IMR-90 (cell line): ENCODE measurements at regions not wholly inside any gene's neighbourhood (a gene's known extent, or its start where the extent isn't known, plus 50 kb on each side); places are given as distances from the start of the nearest gene placed in this dataset.

Source experiments
- ATAC-seq: fragments of 200-7000 bp; cut with Tn5 transposase; 2 replicates; pipeline ENCODE4 v1.9.1; 2020; ENCODE audit warnings: low read depth, mild to moderate bottlenecking, moderate library complexity
- BruUV-seq: library from RNA; stranded (reverse); fragments of 400-500 nt; replicated peaks from 2 replicates; lab custom pipeline; 2021; lab: Mats Ljungman, UMichigan
- CTCF ChIA-PET: fragments of 300-600 bp; formaldehyde crosslinking; extraction: SDS; loops from one replicate; lab custom pipeline; 2021; ENCODE audit warnings: antibody characterized with exemption; lab: Yijun Ruan, JAX
- POLR2A ChIA-PET: fragments of 300-600 bp; sonication (Branson Sonifier 250); formaldehyde crosslinking; loops from one replicate; lab custom pipeline; 2022; ENCODE audit warnings: antibody characterized with exemption; ENCODE audit not compliant: unreplicated experiment; lab: Charles Lee
- DNase-seq: peaks from one replicate; pipeline ENCODE4 v3.0.0; 2013
- H2AFZ ChIP-seq: replicated peaks from 2 replicates; pipeline ENCODE3; 2013; ENCODE audit warnings: low read length, mild to moderate bottlenecking; ENCODE audit not compliant: poor library complexity
- H2AK5ac ChIP-seq: 2 replicates; pipeline ENCODE4 v1.6.1; 2013; ENCODE audit warnings: low read depth, low read length, inconsistent platforms
- H2AK9ac ChIP-seq: replicated peaks from 2 replicates; pipeline ENCODE3; 2013; ENCODE audit warnings: mild to moderate bottlenecking, low read depth, low read length, moderate library complexity; ENCODE audit not compliant: poor library complexity
- H2BK120ac ChIP-seq: 2 replicates; pipeline ENCODE4 v1.6.1; 2013; ENCODE audit warnings: low read depth, low read length, inconsistent platforms
- H2BK15ac ChIP-seq: 3 replicates; pipeline ENCODE4 v1.6.1; 2013; ENCODE audit warnings: low read depth, low read length, inconsistent platforms
- H2BK20ac ChIP-seq: 2 replicates; pipeline ENCODE4 v1.6.1; 2013; ENCODE audit warnings: low read depth, mild to moderate bottlenecking, inconsistent platforms, low read length, moderate library complexity
- H2BK5ac ChIP-seq: 2 replicates; pipeline ENCODE4 v1.6.1; 2013; ENCODE audit warnings: mild to moderate bottlenecking, low read depth, low read length, inconsistent platforms; ENCODE audit not compliant: poor library complexity, severe bottlenecking
- H3K14ac ChIP-seq: replicated peaks from 2 replicates; pipeline ENCODE4 v1.6.1; 2013; ENCODE audit warnings: low read depth, low read length, inconsistent platforms
- H3K18ac ChIP-seq: 2 replicates; pipeline ENCODE4 v1.6.1; 2013; ENCODE audit warnings: low read depth, low read length, control low read depth
- H3K23ac ChIP-seq: 2 replicates; pipeline ENCODE4 v1.6.1; 2013; ENCODE audit warnings: low read depth, low read length, inconsistent platforms
- H3K27ac ChIP-seq: 2 replicates; pipeline ENCODE4 v1.5.1; 2013; ENCODE audit warnings: mild to moderate bottlenecking, control low read depth, low read length; ENCODE audit not compliant: insufficient read depth
- H3K27me3 ChIP-seq: 2 replicates; pipeline ENCODE4 v1.6.1; 2013; ENCODE audit warnings: low read length; ENCODE audit not compliant: control insufficient read depth, insufficient read depth
- H3K36me3 ChIP-seq: 2 replicates; pipeline ENCODE4 v1.6.1; 2013; ENCODE audit warnings: low read length, mixed read lengths; ENCODE audit not compliant: control insufficient read depth, insufficient read depth
- H3K4ac ChIP-seq: 2 replicates; pipeline ENCODE4 v1.6.1; 2013; ENCODE audit warnings: low read depth, low read length, inconsistent platforms
- H3K4me1 ChIP-seq: 2 replicates; pipeline ENCODE4 v1.6.1; 2013; ENCODE audit warnings: low read length, mixed read lengths; ENCODE audit not compliant: control insufficient read depth, insufficient read depth
- H3K4me2 ChIP-seq: 2 replicates; pipeline ENCODE4 v1.6.1; 2013; ENCODE audit warnings: low read depth, mild to moderate bottlenecking, control low read depth, low read length, moderate library complexity
- H3K4me3 ChIP-seq: 2 replicates; pipeline ENCODE4 v1.5.1; 2013; ENCODE audit warnings: low read depth, mild to moderate bottlenecking, control low read depth, low read length, moderate library complexity; ENCODE audit not compliant: insufficient read depth
- H3K56ac ChIP-seq: 2 replicates; pipeline ENCODE4 v1.6.1; 2013; ENCODE audit warnings: low read length, inconsistent platforms; ENCODE audit not compliant: insufficient read depth; ENCODE audit errors: extremely low read depth
- H3K79me1 ChIP-seq, 2 experiments: 2 replicates each; pipeline ENCODE4 v1.6.1; 2013; ENCODE audit warnings: low read length in 2 of 2, inconsistent platforms in 1 of 2, low read depth in 1 of 2
- H3K9ac ChIP-seq: 2 replicates; pipeline ENCODE4 v1.6.1; 2013; ENCODE audit warnings: low read depth, low read length, control low read depth
- H3K9me1 ChIP-seq: 2 replicates; pipeline ENCODE4 v1.6.1; 2013; ENCODE audit warnings: low read length, inconsistent platforms; ENCODE audit not compliant: insufficient read depth
- H3K9me3 ChIP-seq: 2 replicates; pipeline ENCODE4 v1.6.1; 2013; ENCODE audit warnings: low read length; ENCODE audit not compliant: control insufficient read depth, insufficient read depth
- H4K20me1 ChIP-seq: 2 replicates; pipeline ENCODE4 v1.6.1; 2013; ENCODE audit warnings: low read length, inconsistent platforms; ENCODE audit not compliant: insufficient read depth
- H4K5ac ChIP-seq: 2 replicates; pipeline ENCODE4 v1.6.1; 2013; ENCODE audit warnings: mild to moderate bottlenecking, low read depth, low read length, control low read depth
- H4K8ac ChIP-seq, 2 experiments: 2 replicates each; pipeline ENCODE4 v1.6.1; 2013; ENCODE audit warnings: low read depth in 2 of 2, low read length in 2 of 2, control low read depth in 1 of 2, inconsistent platforms in 1 of 2
- H4K91ac ChIP-seq: 2 replicates; pipeline ENCODE4 v1.6.1; 2013; ENCODE audit warnings: low read depth, low read length, inconsistent platforms; ENCODE audit not compliant: insufficient read depth
- BHLHE40 ChIP-seq: fragments of 150-350 bp; IDR thresholded peaks from 2 replicates; pipeline ENCODE4 v1.6.1; 2016; ENCODE audit warnings: mild to moderate bottlenecking, low read depth, low read length
- CEBPB ChIP-seq: IDR thresholded peaks from 2 replicates; pipeline ENCODE4 v1.6.1; 2012; ENCODE audit warnings: low read depth, low read length, improper control_type of control experiment
- CHD1 ChIP-seq: IDR thresholded peaks from 2 replicates; pipeline ENCODE4 v1.6.1; 2012; ENCODE audit warnings: low read depth, low read length, improper control_type of control experiment
- CTCF ChIP-seq: conservative IDR thresholded peaks from 2 replicates; pipeline ENCODE4 v1.5.1; 2012; ENCODE audit warnings: mild to moderate bottlenecking, low read depth, low read length, improper control_type of control experiment
- ELK1 ChIP-seq: fragments of 150-350 bp; IDR thresholded peaks from 2 replicates; pipeline ENCODE4 v1.6.1; 2016; ENCODE audit warnings: low read depth, mild to moderate bottlenecking, low read length, moderate library complexity, borderline replicate concordance
- FOS ChIP-seq: fragments of 150-350 bp; IDR thresholded peaks from 2 replicates; pipeline ENCODE4 v1.6.1; 2016; ENCODE audit warnings: low read depth, low read length
- MAFK ChIP-seq: IDR thresholded peaks from 2 replicates; pipeline ENCODE4 v1.6.1; 2012; ENCODE audit warnings: low read depth, low read length, improper control_type of control experiment
- MAZ ChIP-seq: IDR thresholded peaks from 2 replicates; pipeline ENCODE4 v1.6.1; 2012; ENCODE audit warnings: low read depth, mild to moderate bottlenecking, low read length, improper control_type of control experiment, moderate library complexity, borderline replicate concordance
- MXI1 ChIP-seq: IDR thresholded peaks from 2 replicates; pipeline ENCODE4 v1.6.1; 2012; ENCODE audit warnings: low read depth, mild to moderate bottlenecking, low read length, moderate library complexity, borderline replicate concordance
- NFE2L2 ChIP-seq: fragments of 150-350 bp; IDR thresholded peaks from 2 replicates; pipeline ENCODE4 v1.6.1; 2016; ENCODE audit warnings: low read depth, mild to moderate bottlenecking, low read length
- POLR2A ChIP-seq: IDR thresholded peaks from 2 replicates; pipeline ENCODE4 v1.6.1; 2012; ENCODE audit warnings: mild to moderate bottlenecking, low read depth, low read length
- RAD21 ChIP-seq: IDR thresholded peaks from 2 replicates; pipeline ENCODE4 v1.6.1; 2012; ENCODE audit warnings: low read length, improper control_type of control experiment
- RCOR1 ChIP-seq: IDR thresholded peaks from 2 replicates; pipeline ENCODE4 v1.6.1; 2012; ENCODE audit warnings: mild to moderate bottlenecking, low read length, improper control_type of control experiment; ENCODE audit not compliant: insufficient replicate concordance
- RFX5 ChIP-seq: IDR thresholded peaks from 2 replicates; pipeline ENCODE4 v1.8.0; 2012; ENCODE audit warnings: low read depth, mild to moderate bottlenecking, low read length, moderate library complexity
- SMC3 ChIP-seq: fragments of 150-350 bp; IDR thresholded peaks from 2 replicates; pipeline ENCODE4 v1.6.1; 2016; ENCODE audit warnings: low read depth, mild to moderate bottlenecking, antibody characterized with exemption, low read length, moderate library complexity
- USF2 ChIP-seq: fragments of 150-350 bp; IDR thresholded peaks from 2 replicates; pipeline ENCODE4 v1.6.1; 2017; ENCODE audit warnings: mild to moderate bottlenecking, antibody characterized with exemption, low read length, low read depth
- WGBS, 2 experiments: methylation state at CpG; one replicate each; pipeline versions ENCODE4 v1.1.5 to v1.1.7; 2013; ENCODE audit warnings: missing lambda C conversion rate in 2 of 2; ENCODE audit not compliant: insufficient read length in 1 of 2; ENCODE audit errors: extremely low coverage in 2 of 2; 5-methylcytosine and 5-hydroxymethylcytosine counted together
- dilution Hi-C: fragments of 300-500 bp; cut with HindIII; formaldehyde crosslinking; loops from one replicate; pipeline ENCODE4 v1.14.3; 2018; ENCODE audit warnings: low sequenced_read_pairs; ENCODE audit not compliant: unreplicated experiment
- in situ Hi-C: fragments of 300-500 bp; cut with MboI; formaldehyde crosslinking; loops from 3 replicates; pipeline ENCODE4 v1.14.3; 2019; ENCODE audit warnings: low sequenced_read_pairs, inconsistent platforms, mixed read lengths
- intact Hi-C: fragments of 100-400 bp; cut with micrococcal nuclease; formaldehyde crosslinking; loops from 2 replicates; pipeline ENCODE4 v1.10.0; 2022

- no peaks in the 10 kb centered on the region for H4K20me1 ChIP-seq
- TF ChIP-seq NFE2L2 (no peak), USF2 (no peak), POLR2A (no peak), RFX5 (no peak), SMC3 (no peak), RAD21 (no peak), ELK1 (no peak), BHLHE40 (no peak), CTCF (no peak), MAZ (no peak), FOS (no peak), CHD1 (no peak), MXI1 (no peak), CEBPB (no peak), RCOR1 (no peak), MAFK (no peak)
- WGBS, 2 experiments: no CpG with 5 or more reads among the region's 3 CpGs
- no peaks in the 10 kb centered on the region for H3K36me3 ChIP-seq
- H4K5ac ChIP-seq: no peak overlapping the region
- no peak overlapping the region for H3K18ac ChIP-seq
- ATAC-seq: no peak
- H3K27me3 ChIP-seq: no peaks in the 10 kb centered on the region
- H3K9me3 ChIP-seq: no peaks in the 10 kb centered on the region; the same call in none of the 2 replicates
- no peak overlapping the region for H2BK20ac ChIP-seq
- no peak overlapping the region for H2BK120ac ChIP-seq
- no TSS peak for BruUV-seq
- no peak for DNase-seq
- H2AK5ac ChIP-seq: no peak overlapping the region
- no peaks in the 10 kb centered on the region for H3K79me1 ChIP-seq
- no peak overlapping the region for H3K4me2 ChIP-seq
- no peaks in the 10 kb centered on the region for H3K4me1 ChIP-seq
- H3K14ac ChIP-seq: no peak overlapping the region
- H2BK15ac ChIP-seq: no peak overlapping the region
- ChIA-PET CTCF (no interaction called here), POLR2A (no interaction called here)
- intact Hi-C loops (no loop called here), dilution Hi-C loops (no loop called here), in situ Hi-C loops (no loop called here)
- H2AFZ ChIP-seq: no peak overlapping the region
- no peak overlapping the region for H3K23ac ChIP-seq
- no peak overlapping the region for H4K8ac ChIP-seq
- H3K9ac ChIP-seq: no peak overlapping the region
- no peak overlapping the region for H2AK9ac ChIP-seq
- H3K4ac ChIP-seq: no peak overlapping the region
- H3K9me1 ChIP-seq: no peaks in the 10 kb centered on the region
- H3K56ac ChIP-seq: no peak overlapping the region
- H2BK5ac ChIP-seq: no peak overlapping the region
- no peak overlapping the region for H3K4me3 ChIP-seq
- H3K27ac ChIP-seq: no peak overlapping the region
- H4K91ac ChIP-seq: no peak overlapping the region
Measured at GRCh38 chr13:70593716-70594115, 485.5 kb upstream of the KLHL1 start.
